HCT116 (cell line): ENCODE measurements at regions not wholly inside any gene's neighbourhood (a gene's known extent, or its start where the extent isn't known, plus 50 kb on each side); places are given as distances from the start of the nearest gene placed in this dataset.

Experiments
- ATAC-seq: fragments of 200-7000 bp; cut with Tn5 transposase; 2 replicates; pipeline ENCODE4 v1.9.1; 2020; ENCODE audit warnings: mild to moderate bottlenecking, moderate library complexity
- BruUV-seq: library from RNA; stranded (reverse); fragments of 400-500 nt; replicated peaks from 2 replicates; lab custom pipeline; 2021; lab: Mats Ljungman, UMichigan
- CTCF ChIA-PET: fragments of 300-600 bp; sonication (Branson Sonifier 250); formaldehyde crosslinking; loops from one replicate; lab custom pipeline; 2021; ENCODE audit warnings: antibody characterized with exemption; lab: Charles Lee
- POLR2A ChIA-PET: fragments of 300-600, 350-600 bp; sonication (Branson Sonifier 250); formaldehyde crosslinking; loops from one replicate; lab custom pipeline; 2021; ENCODE audit warnings: antibody characterized with exemption; lab: Charles Lee
- RAD21 ChIA-PET, 2 experiments: fragments of 300-600 bp; sonication (Branson Sonifier 250); formaldehyde crosslinking; loops; one replicate each; lab custom pipeline; 2023; ENCODE audit warnings: low total read pairs in 2 of 2; ENCODE audit not compliant: uncharacterized antibody in 2 of 2, unreplicated experiment in 2 of 2, low non-redundant PET in 1 of 2; lab: Charles Lee
- DNase-seq: peaks from one replicate; pipeline ENCODE4 v3.0.0-alpha.2; 2010; ENCODE audit warnings: low read depth, low spot score
- H2AFZ ChIP-seq: fragments of 200-600 bp; shearing (Covaris generic), sonication (generic); 2 replicates; pipeline ENCODE4 v1.6.1; 2017; ENCODE audit warnings: low read depth, mixed run types, mixed read lengths, antibody characterized with exemption, low read length; ENCODE audit not compliant: poor library complexity, severe bottlenecking
- H3K27ac ChIP-seq: 2 replicates; pipeline ENCODE4 v1.5.1; 2012; ENCODE audit warnings: low read depth, low read length
- H3K27me3 ChIP-seq: fragments of 200-600 bp; sonication (generic); 2 replicates; pipeline ENCODE4 v1.6.1; 2016; ENCODE audit warnings: mixed run types, low read length, mixed read lengths; ENCODE audit not compliant: insufficient read depth
- H3K36me3 ChIP-seq, 2 experiments: fragments of 200-500 bp in 1 of 2; fragments of 200-600 bp in 1 of 2; sonication (Bioruptor generic) in 1 of 2; sonication (generic) in 1 of 2; 2 replicates each; pipeline versions ENCODE4 v1.5.1 to v1.6.1; 2014 to 2016; ENCODE audit warnings: low read length in 2 of 2, inconsistent platforms in 1 of 2, mixed read lengths in 1 of 2, mixed run types in 1 of 2; ENCODE audit not compliant: insufficient read depth in 2 of 2, control insufficient read depth in 1 of 2
- H3K4me1 ChIP-seq, 2 experiments: fragments of 200-600 bp in 1 of 2; sonication (generic) in 1 of 2; 2 replicates each; pipeline versions ENCODE4 v1.5.1 to v1.6.1; 2012 to 2017; ENCODE audit warnings: low read length in 2 of 2, inconsistent platforms in 1 of 2, mild to moderate bottlenecking in 1 of 2, mixed read lengths in 1 of 2, mixed run types in 1 of 2, moderate library complexity in 1 of 2; ENCODE audit not compliant: insufficient read depth in 2 of 2, control insufficient read depth in 1 of 2
- H3K4me2 ChIP-seq: fragments of 200-600 bp; sonication (generic); 2 replicates; pipeline ENCODE4 v1.6.1; 2017; ENCODE audit warnings: mixed run types, low read length, mixed read lengths
- H3K4me3 ChIP-seq, 2 experiments: fragments of 200-600 bp in 1 of 2; sonication (generic) in 1 of 2; replicated peaks in 1 of 2; 2 replicates each; pipeline ENCODE4 v1.5.1; 2011 to 2016; ENCODE audit warnings: low read length in 2 of 2, control low read depth in 1 of 2, low read depth in 1 of 2, mild to moderate bottlenecking in 1 of 2, mixed read lengths in 1 of 2, mixed run types in 1 of 2
- H3K79me2 ChIP-seq: fragments of 200-600 bp; sonication (generic); 2 replicates; pipeline ENCODE4 v1.6.1; 2017; ENCODE audit warnings: mild to moderate bottlenecking, mixed run types, low read length, moderate library complexity, mixed read lengths; ENCODE audit not compliant: insufficient read depth
- H3K9ac ChIP-seq: fragments of 200-600 bp; sonication (generic); 2 replicates; pipeline ENCODE4 v1.6.1; 2016; ENCODE audit warnings: low read length, mixed read lengths
- H3K9me2 ChIP-seq: fragments of 200-600 bp; sonication (generic), shearing (Covaris generic); 2 replicates; pipeline ENCODE4 v1.6.1; 2017; ENCODE audit warnings: mixed run types, mild to moderate bottlenecking, moderate library complexity; ENCODE audit not compliant: insufficient read depth
- H3K9me3 ChIP-seq, 2 experiments: fragments of 200-500 bp in 1 of 2; fragments of 200-600 bp in 1 of 2; sonication (Bioruptor generic) in 1 of 2; sonication (generic) in 1 of 2; 2 replicates each; pipeline ENCODE4 v1.6.1; 2014 to 2017; ENCODE audit warnings: low read length in 2 of 2, mixed read lengths in 2 of 2, inconsistent platforms in 1 of 2, low read depth in 1 of 2, mild to moderate bottlenecking in 1 of 2, mixed run types in 1 of 2, moderate library complexity in 1 of 2; ENCODE audit not compliant: control insufficient read depth in 1 of 2, insufficient read depth in 1 of 2
- H4K20me1 ChIP-seq: fragments of 200-600 bp; sonication (generic), shearing (Covaris generic); 2 replicates; pipeline ENCODE4 v1.6.1; 2017; ENCODE audit warnings: mixed run types, mild to moderate bottlenecking, moderate library complexity; ENCODE audit not compliant: insufficient read depth
- CEBPB ChIP-seq: IDR thresholded peaks from 2 replicates; pipeline ENCODE4 v1.6.1; 2012; ENCODE audit warnings: low read depth
- EGR1 ChIP-seq: IDR thresholded peaks from 2 replicates; pipeline ENCODE4 v1.6.1; 2012; ENCODE audit warnings: low read depth
- ELF1 ChIP-seq: IDR thresholded peaks from 2 replicates; pipeline ENCODE4 v1.6.1; 2012; ENCODE audit warnings: low read depth, borderline replicate concordance
- EZH2 ChIP-seq: fragments of 200-600 bp; sonication (generic); IDR thresholded peaks from 2 replicates; pipeline ENCODE4 v1.6.1; 2017; ENCODE audit warnings: antibody characterized with exemption, mixed run types
- EZH2phosphoT487 ChIP-seq: fragments of 200-600 bp; IDR thresholded peaks from 2 replicates; pipeline ENCODE4 v1.6.1; 2018; ENCODE audit warnings: antibody characterized with exemption, borderline replicate concordance
- FOSL1 ChIP-seq: IDR thresholded peaks from 2 replicates; pipeline ENCODE4 v1.6.1; 2012; ENCODE audit warnings: low read depth
- JUND ChIP-seq: IDR thresholded peaks from 2 replicates; pipeline ENCODE4 v1.6.1; 2012
- RAD21 ChIP-seq: IDR thresholded peaks from 2 replicates; pipeline ENCODE4 v1.6.1; 2012; ENCODE audit warnings: low read depth, mild to moderate bottlenecking
- SIN3A ChIP-seq: IDR thresholded peaks from 2 replicates; pipeline ENCODE4 v1.6.1; 2012; ENCODE audit warnings: low read depth
- SP1 ChIP-seq: IDR thresholded peaks from 2 replicates; pipeline ENCODE4 v1.6.1; 2012; ENCODE audit warnings: low read depth
- YY1 ChIP-seq: IDR thresholded peaks from 2 replicates; pipeline ENCODE4 v1.6.1; 2011; ENCODE audit warnings: low read length, low read depth, moderate library complexity, mild to moderate bottlenecking; ENCODE audit not compliant: insufficient replicate concordance; ENCODE audit errors: extremely low read depth
- ZFX ChIP-seq: fragments of 450-650 bp; IDR thresholded peaks from 2 replicates; pipeline ENCODE4 v1.6.1; 2017
- ZNF274 ChIP-seq: fragments of 200-500 bp; sonication (Bioruptor generic); IDR thresholded peaks from 2 replicates; pipeline ENCODE4 v1.6.1; 2014; ENCODE audit warnings: mild to moderate bottlenecking, low read depth, low read length, inconsistent platforms
- intact Hi-C: fragments of 100-400 bp; cut with micrococcal nuclease; formaldehyde crosslinking; loops from 2 replicates; pipeline ENCODE4 v1.10.0; 2022
- TF ChIP-seq, protein P1 (sequence below), 3 experiments: fragments of 200-600 bp in 1 of 3; sonication (generic) in 1 of 3; IDR thresholded peaks in 2 of 3; conservative IDR thresholded peaks in 1 of 3; 2 replicates each; pipeline ENCODE4 v1.5.1; 2012 to 2017; ENCODE audit warnings: low read depth in 2 of 3, low read length in 2 of 3, antibody characterized with exemption in 1 of 3, borderline replicate concordance in 1 of 3, control low read depth in 1 of 3, mild to moderate bottlenecking in 1 of 3, mixed read lengths in 1 of 3, mixed run types in 1 of 3, moderate library complexity in 1 of 3; ENCODE audit not compliant: insufficient read depth in 1 of 3
- TF ChIP-seq, protein P2 (sequence below): IDR thresholded peaks from 2 replicates; pipeline ENCODE4 v1.6.1; 2012

DNA sequence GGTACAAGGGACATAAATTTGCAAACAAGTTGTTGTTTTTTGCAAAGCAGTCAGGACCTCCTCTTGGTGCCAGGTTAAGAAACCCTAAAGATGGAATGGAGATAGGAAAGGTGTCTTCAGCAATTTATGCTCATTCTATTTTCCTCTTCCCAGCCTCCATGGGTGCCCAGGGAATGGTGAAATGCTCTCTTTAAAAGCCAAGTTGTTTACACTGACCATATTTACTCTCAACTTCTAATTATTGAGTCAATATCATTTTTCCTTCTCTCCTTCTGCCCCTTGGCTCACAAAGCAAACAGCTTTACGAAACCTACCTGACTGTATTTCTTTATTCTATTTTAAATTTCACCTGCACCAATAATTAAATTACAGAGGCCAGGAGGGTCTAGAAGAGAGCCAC is 138.5 kb upstream of the IRX3 start:
- Histone ChIP-seq H3K4me2 (no peak overlapping the region), H3K9me3 (no peaks in the 10 kb centered on the region), H3K9me2 (no peaks in the 10 kb centered on the region), H3K9ac (no peak overlapping the region), H3K4me1 (peaks cover 3 to 13% of the 10 kb centered on the region in 2 experiments; a peak in 3 of 4 replicates), H3K79me2 (no peaks in the 10 kb centered on the region), H4K20me1 (no peaks in the 10 kb centered on the region), H3K36me3 (no peaks in the 10 kb centered on the region), H2AFZ (no peak overlapping the region), H3K27me3 (peaks cover 26% of the 10 kb centered on the region), H3K4me3 (no peak overlapping the region), H3K27ac (no peak overlapping the region)
- CTCF ChIA-PET, result interaction anchor here (0.9 kb wide), 1 partner anchor 651 kb away, joined by 3 read pairs; no protein-coding TSS in a partner anchor
- RAD21 ChIA-PET, result no interaction called here
- no peak for ATAC-seq
- POLR2A ChIA-PET, result no interaction called here
- no TSS peak for BruUV-seq
- TF ChIP-seq, protein P1, sequence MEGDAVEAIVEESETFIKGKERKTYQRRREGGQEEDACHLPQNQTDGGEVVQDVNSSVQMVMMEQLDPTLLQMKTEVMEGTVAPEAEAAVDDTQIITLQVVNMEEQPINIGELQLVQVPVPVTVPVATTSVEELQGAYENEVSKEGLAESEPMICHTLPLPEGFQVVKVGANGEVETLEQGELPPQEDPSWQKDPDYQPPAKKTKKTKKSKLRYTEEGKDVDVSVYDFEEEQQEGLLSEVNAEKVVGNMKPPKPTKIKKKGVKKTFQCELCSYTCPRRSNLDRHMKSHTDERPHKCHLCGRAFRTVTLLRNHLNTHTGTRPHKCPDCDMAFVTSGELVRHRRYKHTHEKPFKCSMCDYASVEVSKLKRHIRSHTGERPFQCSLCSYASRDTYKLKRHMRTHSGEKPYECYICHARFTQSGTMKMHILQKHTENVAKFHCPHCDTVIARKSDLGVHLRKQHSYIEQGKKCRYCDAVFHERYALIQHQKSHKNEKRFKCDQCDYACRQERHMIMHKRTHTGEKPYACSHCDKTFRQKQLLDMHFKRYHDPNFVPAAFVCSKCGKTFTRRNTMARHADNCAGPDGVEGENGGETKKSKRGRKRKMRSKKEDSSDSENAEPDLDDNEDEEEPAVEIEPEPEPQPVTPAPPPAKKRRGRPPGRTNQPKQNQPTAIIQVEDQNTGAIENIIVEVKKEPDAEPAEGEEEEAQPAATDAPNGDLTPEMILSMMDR (IDR thresholded peaks at IDR 0.05 in 2 of 3, conservative IDR thresholded peaks at IDR 0.05 in 1 of 3; ENCODE audit: borderline replicate concordance in 1 of 3, insufficient read depth in 1 of 3, low read depth in 2 of 3, low read length in 2 of 3), result no peak
- TF ChIP-seq JUND (no peak), ZNF274 (no peak), SIN3A (no peak), EZH2 (no peak), ZFX (no peak), YY1 (no peak), EGR1 (no peak), FOSL1 (no peak), CEBPB (no peak), ELF1 (no peak), SP1 (no peak), RAD21 (no peak), EZH2phosphoT487 (no peak)
- TF ChIP-seq, protein P2, sequence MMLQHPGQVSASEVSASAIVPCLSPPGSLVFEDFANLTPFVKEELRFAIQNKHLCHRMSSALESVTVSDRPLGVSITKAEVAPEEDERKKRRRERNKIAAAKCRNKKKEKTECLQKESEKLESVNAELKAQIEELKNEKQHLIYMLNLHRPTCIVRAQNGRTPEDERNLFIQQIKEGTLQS, result no peak
- DNase-seq, result no peak
- intact Hi-C loops, result no loop called here
